Muscle layer of colon (tissue), 2 donors: ENCODE measurements at regions not wholly inside any gene's neighbourhood (a gene's known extent, or its start where the extent isn't known, plus 50 kb on each side); places are given as distances from the start of the nearest gene placed in this dataset.

Experiments used
- H3K27ac ChIP-seq: one replicate; pipeline ENCODE4 v1.7.0; 2013; ENCODE audit warnings: low read depth, mild to moderate bottlenecking, low read length, moderate library complexity
- H3K27me3 ChIP-seq, 2 donors: one replicate each; pipeline ENCODE4 v1.7.0; 2013; ENCODE audit warnings: low read length in 2 of 2, mild to moderate bottlenecking in 2 of 2; ENCODE audit not compliant: insufficient read depth in 2 of 2, control insufficient read depth in 1 of 2
- H3K36me3 ChIP-seq: one replicate; pipeline ENCODE4 v1.7.0; 2013; ENCODE audit warnings: mild to moderate bottlenecking, low read length; ENCODE audit not compliant: insufficient read depth
- H3K4me1 ChIP-seq: one replicate; pipeline ENCODE4 v1.7.0; 2013; ENCODE audit warnings: mild to moderate bottlenecking, low read length; ENCODE audit not compliant: insufficient read depth
- H3K4me3 ChIP-seq, 2 donors: one replicate each; pipeline ENCODE4 v1.7.0; 2013; ENCODE audit warnings: low read length in 2 of 2, low read depth in 1 of 2, mild to moderate bottlenecking in 1 of 2, moderate library complexity in 1 of 2
- H3K9ac ChIP-seq: one replicate; pipeline ENCODE4 v1.7.0; 2013; ENCODE audit warnings: low read length
- H3K9me3 ChIP-seq: one replicate; pipeline ENCODE4 v1.7.0; 2013; ENCODE audit warnings: mild to moderate bottlenecking, low read length
- donor health status: abdominal sarcoma.
- donor health status: Adenocarcinoma of cecum.

GRCh38 chr7:69452797-69453196 is 145.5 kb upstream of the AUTS2 start:
- no peaks in the 10 kb centered on the region for H3K9me3 ChIP-seq
- H3K9ac ChIP-seq: no peak overlapping the region
- H3K27me3 ChIP-seq: no peaks in the 10 kb centered on the region
- no peaks in the 10 kb centered on the region for H3K4me1 ChIP-seq
- H3K36me3 ChIP-seq: no peaks in the 10 kb centered on the region
- H3K27ac ChIP-seq: no peak overlapping the region
- no peak overlapping the region for H3K4me3 ChIP-seq

GRCh38 chr7:69457595-69458504 is 140.4 kb upstream of the AUTS2 start:
- H3K36me3 ChIP-seq: no peaks in the 10 kb centered on the region
- H3K27ac ChIP-seq: no peak overlapping the region
- no peak overlapping the region for H3K4me3 ChIP-seq
- no peaks in the 10 kb centered on the region for H3K4me1 ChIP-seq
- H3K9ac ChIP-seq: no peak overlapping the region
- H3K27me3 ChIP-seq: no peaks in the 10 kb centered on the region
- no peaks in the 10 kb centered on the region for H3K9me3 ChIP-seq

GRCh38 chr7:69464035-69464434 is 134.2 kb upstream of the AUTS2 start:
- Histone ChIP-seq H3K4me1 (no peaks in the 10 kb centered on the region), H3K36me3 (no peaks in the 10 kb centered on the region), H3K4me3 (no peak overlapping the region), H3K27me3 (no peaks in the 10 kb centered on the region), H3K9me3 (no peaks in the 10 kb centered on the region), H3K27ac (no peak overlapping the region), H3K9ac (no peak overlapping the region)

GRCh38 chr7:69465262-69465661 is 133.0 kb upstream of the AUTS2 start:
- H3K9me3 ChIP-seq: no peaks in the 10 kb centered on the region
- no peak overlapping the region for H3K4me3 ChIP-seq
- H3K27me3 ChIP-seq: no peaks in the 10 kb centered on the region
- no peaks in the 10 kb centered on the region for H3K36me3 ChIP-seq
- H3K4me1 ChIP-seq: no peaks in the 10 kb centered on the region
- H3K9ac ChIP-seq: no peak overlapping the region
- no peak overlapping the region for H3K27ac ChIP-seq

GRCh38 chr7:69467826-69468225 is 130.4 kb upstream of the AUTS2 start:
- no peaks in the 10 kb centered on the region for H3K9me3 ChIP-seq
- no peaks in the 10 kb centered on the region for H3K4me1 ChIP-seq
- H3K36me3 ChIP-seq: no peaks in the 10 kb centered on the region
- H3K9ac ChIP-seq: no peak overlapping the region
- H3K27me3 ChIP-seq: no peaks in the 10 kb centered on the region
- no peak overlapping the region for H3K4me3 ChIP-seq
- no peak overlapping the region for H3K27ac ChIP-seq

- no peak overlapping the region for H3K27ac ChIP-seq
- H3K4me1 ChIP-seq: no peaks in the 10 kb centered on the region
- H3K36me3 ChIP-seq: no peaks in the 10 kb centered on the region
- no peak overlapping the region for H3K9ac ChIP-seq
- no peak overlapping the region for H3K4me3 ChIP-seq
- no peaks in the 10 kb centered on the region for H3K27me3 ChIP-seq
- H3K9me3 ChIP-seq: no peaks in the 10 kb centered on the region
Measured at GRCh38 chr7:69476416-69476815, 121.9 kb upstream of the AUTS2 start.

- H3K27ac ChIP-seq: no peak overlapping the region
Measured at GRCh38 chr7:69482676-69483075, 115.6 kb upstream of the AUTS2 start.

GRCh38 chr7:69489533-69489932 is 108.7 kb upstream of the AUTS2 start:
- Histone ChIP-seq H3K9me3 (no peaks in the 10 kb centered on the region), H3K27me3 (no peaks in the 10 kb centered on the region), H3K9ac (no peak overlapping the region), H3K27ac (no peak overlapping the region), H3K4me3 (no peak overlapping the region), H3K4me1 (no peaks in the 10 kb centered on the region), H3K36me3 (no peaks in the 10 kb centered on the region)

More at GRCh38 chr7:69482676-69483075, 115.6 kb upstream of the AUTS2 start:
- H3K4me3 ChIP-seq: no peak overlapping the region
- no peaks in the 10 kb centered on the region for H3K9me3 ChIP-seq
- H3K27me3 ChIP-seq: no peaks in the 10 kb centered on the region
- no peak overlapping the region for H3K9ac ChIP-seq
- H3K4me1 ChIP-seq: no peaks in the 10 kb centered on the region
- H3K36me3 ChIP-seq: no peaks in the 10 kb centered on the region

- Histone ChIP-seq H3K27me3 (no peaks in the 10 kb centered on the region), H3K27ac (no peak overlapping the region), H3K4me1 (no peaks in the 10 kb centered on the region)
Measured at GRCh38 chr7:69498671-69499070, 99.6 kb upstream of the AUTS2 start.

GRCh38 chr7:69502358-69502757 is 95.9 kb upstream of the AUTS2 start:
- H3K36me3 ChIP-seq: no peaks in the 10 kb centered on the region
- no peak overlapping the region for H3K4me3 ChIP-seq
- no peak overlapping the region for H3K9ac ChIP-seq
- H3K27ac ChIP-seq: no peak overlapping the region
- H3K9me3 ChIP-seq: no peaks in the 10 kb centered on the region
- H3K27me3 ChIP-seq: no peaks in the 10 kb centered on the region
- H3K4me1 ChIP-seq: no peaks in the 10 kb centered on the region

More at GRCh38 chr7:69498671-69499070, 99.6 kb upstream of the AUTS2 start:
- no peaks in the 10 kb centered on the region for H3K36me3 ChIP-seq
- H3K9me3 ChIP-seq: no peaks in the 10 kb centered on the region
- no peak overlapping the region for H3K4me3 ChIP-seq
- no peak overlapping the region for H3K9ac ChIP-seq

GRCh38 chr7:69504733-69505420 is 93.4 kb upstream of the AUTS2 start:
- H3K36me3 ChIP-seq: no peaks in the 10 kb centered on the region
- no peak overlapping the region for H3K9ac ChIP-seq
- no peak overlapping the region for H3K27ac ChIP-seq
- H3K9me3 ChIP-seq: no peaks in the 10 kb centered on the region
- no peaks in the 10 kb centered on the region for H3K27me3 ChIP-seq
- H3K4me1 ChIP-seq: no peaks in the 10 kb centered on the region
- H3K4me3 ChIP-seq: no peak overlapping the region
